HG02885 (cell line): ENCODE measurements at regions not wholly inside any gene's neighbourhood (a gene's known extent, or its start where the extent isn't known, plus 50 kb on each side); places are given as distances from the start of the nearest gene placed in this dataset.
"Not testable (repeated sequence)": the region's sequence is repeated elsewhere in the genome, so short reads cannot be mapped to it uniquely, and the experiment has no call there.

Experiments
- ATAC-seq: cut with Tn5 transposase; IDR thresholded peaks from one replicate; pipeline ENCODE4 v1.9.1; 2021; ENCODE audit warnings: mild to moderate bottlenecking; ENCODE audit not compliant: unreplicated experiment, poor library complexity

DNA sequence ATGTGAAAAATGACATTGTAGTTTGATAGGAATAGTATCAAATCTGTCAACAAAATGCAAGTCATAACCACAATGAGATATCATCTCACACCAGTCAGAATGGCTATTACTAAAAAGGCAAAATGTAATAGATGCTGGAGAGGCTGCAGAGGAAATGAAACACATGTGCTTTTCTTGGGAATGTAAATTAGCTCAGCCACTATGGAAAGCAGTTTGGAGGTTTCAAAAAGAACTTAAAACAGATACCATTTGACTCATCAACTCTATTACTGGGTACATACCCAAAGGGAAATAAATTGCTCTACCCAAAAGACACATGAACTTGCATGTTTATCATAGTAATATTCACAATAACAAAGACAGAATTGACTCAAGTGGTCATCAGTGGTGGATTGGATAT, 572.6 kb downstream of the TRIB2 start:
- peak; percentile 63 for ATAC-seq

DNA sequence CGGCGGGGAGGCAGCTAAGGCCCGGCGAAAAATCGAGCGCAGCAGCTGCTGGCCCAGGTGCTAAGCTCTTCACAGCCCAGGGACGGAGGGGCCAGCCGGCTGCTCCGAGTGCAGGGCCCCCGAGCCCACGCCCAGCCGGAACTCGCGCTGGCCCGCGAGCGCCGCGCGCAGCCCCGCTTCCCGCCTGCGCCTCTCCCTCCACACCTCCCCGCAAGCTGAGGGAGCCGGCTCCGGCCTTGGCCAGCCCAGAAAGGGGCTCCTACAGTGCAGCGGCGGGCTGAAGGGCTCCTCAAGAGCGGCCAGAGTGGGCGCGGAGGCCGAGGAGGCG, 591.7 kb downstream of the TRIB2 start:
- ATAC-seq, result not testable (repeated sequence)

DNA sequence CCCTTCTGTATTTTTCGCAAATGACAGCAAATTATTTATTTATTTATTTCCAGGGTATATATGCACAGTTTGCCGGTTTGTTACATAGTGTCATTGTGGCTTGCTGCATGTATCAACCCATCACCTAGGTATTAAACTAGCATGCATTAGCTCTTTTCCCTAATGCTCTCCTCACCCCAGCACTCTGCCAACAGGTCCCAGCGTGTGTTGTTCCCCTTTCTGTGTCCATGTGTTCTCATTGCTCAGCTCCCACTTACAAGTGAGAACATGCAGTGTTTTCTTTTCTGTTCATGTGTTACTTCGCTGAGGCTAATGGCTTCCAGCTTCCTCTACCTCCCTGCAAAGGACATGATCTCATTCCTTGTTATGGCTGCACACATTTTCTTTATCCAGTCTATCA, 592.3 kb downstream of the TRIB2 start:
- ATAC-seq, result no peak

DNA sequence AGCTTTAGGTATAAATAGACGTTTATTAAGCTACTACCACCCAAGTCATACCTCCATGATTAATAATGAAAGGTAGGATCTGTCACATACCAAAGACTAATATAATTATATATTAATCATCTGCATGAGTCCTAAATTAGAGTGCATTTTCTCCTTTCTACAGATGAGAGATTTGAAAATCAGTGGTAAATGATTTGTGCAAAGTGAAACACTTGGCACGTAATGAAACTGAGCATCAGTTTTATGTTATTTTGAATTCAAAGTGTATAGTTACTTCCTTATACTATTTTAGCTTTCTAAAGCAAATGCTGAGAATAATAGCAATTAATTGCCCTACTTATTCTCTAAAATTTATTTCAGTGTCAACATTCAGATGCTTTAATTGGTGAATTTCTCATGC, 615.3 kb downstream of the TRIB2 start:
- ATAC-seq, result no peak

DNA sequence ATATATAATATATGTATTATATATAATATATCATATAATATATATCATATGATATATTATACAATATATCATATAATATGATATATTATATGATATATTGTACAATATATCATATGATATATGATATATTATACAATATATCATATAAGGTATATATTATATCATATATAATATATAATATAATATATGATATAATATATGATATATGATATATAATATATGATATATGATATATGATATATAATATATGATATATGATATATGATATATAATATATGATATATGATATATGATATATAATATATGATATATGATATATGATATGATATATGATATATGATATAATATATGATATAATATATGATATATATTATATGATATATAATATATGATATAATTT, 617.3 kb downstream of the TRIB2 start:
- not testable (repeated sequence) for ATAC-seq

DNA sequence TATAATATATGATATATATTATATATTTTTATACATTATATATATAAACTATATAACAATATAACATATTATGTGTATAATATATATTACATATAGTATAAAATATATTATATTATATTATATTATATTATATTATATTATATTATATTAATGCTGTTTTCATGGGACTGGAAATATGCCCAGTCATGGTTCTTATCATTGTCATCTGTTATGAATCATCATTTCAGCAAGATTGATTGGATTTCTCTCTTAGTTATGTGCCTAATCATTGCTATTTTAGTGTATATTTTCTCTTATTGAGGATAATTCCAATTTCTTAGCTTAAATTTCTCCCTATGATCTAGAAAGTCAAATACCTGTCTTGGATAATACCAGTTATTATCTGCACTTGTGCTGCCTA, 617.8 kb downstream of the TRIB2 start:
- no peak for ATAC-seq

DNA sequence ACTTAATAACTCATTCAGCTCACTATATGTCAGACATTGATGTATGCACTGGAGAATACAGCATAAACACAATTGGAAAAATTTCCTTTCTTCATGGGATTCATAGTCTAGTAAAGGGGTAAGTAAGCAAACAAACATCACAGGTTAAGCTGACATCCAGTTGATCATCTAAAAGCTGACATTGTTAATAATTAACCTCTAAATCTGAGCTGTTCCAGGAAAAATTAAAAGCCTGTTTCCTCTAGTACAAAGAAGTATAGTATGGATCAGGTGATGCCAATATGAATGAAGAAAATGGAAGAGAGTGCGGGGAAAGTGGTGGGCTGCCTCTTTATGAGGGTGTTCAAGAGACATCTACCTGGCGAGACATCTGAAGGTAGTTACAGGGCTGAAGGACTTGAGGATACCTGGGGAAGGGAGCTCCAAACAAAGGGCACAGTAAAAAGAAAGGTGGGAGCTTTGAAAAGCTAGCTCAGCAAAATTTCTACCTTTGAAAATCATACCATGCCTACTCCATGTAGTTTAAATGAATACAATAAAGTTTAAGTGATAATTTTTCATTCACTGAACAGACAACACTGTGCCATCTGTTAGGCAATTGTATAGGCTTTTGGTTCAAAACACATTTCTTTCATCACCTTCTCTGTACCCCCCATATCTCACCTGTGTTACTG, 619.3 kb downstream of the TRIB2 start:
- no peak for ATAC-seq

DNA sequence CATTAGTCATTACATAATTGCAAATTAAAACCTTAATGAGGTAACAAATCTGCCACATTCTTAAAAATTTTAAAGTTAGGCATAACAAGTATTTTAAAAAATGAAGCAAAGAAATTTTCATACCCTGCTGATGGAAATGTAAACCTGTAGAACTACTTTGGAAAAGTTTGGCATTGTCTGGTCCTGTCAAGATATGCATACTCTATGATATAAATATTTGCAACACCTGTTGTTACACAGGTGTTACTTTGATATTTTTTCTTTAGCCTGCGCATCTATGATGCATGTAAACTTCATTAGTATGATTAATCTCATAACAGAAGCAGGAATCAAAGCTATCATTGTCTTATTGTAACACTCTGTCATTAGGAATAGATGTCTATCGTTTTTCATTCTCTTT, 634.3 kb downstream of the TRIB2 start:
- no peak for ATAC-seq

DNA sequence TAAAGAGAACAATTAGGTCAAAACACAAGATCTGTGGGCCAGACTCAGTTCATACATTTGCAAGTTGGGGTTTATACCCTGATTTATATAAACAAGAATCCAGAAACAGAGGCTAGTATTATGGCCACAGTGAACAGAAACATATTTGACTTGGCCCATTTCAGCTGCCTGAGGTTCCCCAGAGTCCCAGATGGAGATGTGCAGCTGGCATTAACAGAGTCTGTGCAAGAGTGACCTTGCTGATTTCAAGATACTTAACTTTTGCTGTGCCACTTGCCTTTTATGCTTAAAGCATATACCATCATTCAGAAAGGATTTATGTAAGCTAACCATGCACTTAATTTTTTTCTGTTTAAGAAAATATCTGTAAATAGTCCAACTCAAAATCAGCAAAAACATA, 636.3 kb downstream of the TRIB2 start:
- ATAC-seq, result no peak

DNA sequence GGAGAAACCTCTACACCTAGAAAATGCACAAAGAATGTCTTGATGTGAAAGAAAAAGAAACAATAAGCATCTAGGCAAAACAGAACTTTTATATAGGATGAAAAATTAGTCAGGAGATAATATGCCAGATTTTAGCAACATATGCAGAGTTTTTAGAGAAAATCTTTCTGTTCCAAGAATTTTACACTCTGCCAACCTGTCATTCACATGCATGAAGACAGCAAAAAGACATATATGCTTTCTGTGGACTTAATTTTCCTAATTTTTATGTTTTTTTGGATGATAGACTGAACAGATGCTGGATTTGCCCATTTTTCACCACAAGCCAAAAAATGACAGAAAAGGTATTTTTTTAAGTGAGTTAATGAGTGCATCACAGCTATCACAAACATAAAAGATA, 637.3 kb downstream of the TRIB2 start:
- no peak for ATAC-seq

DNA sequence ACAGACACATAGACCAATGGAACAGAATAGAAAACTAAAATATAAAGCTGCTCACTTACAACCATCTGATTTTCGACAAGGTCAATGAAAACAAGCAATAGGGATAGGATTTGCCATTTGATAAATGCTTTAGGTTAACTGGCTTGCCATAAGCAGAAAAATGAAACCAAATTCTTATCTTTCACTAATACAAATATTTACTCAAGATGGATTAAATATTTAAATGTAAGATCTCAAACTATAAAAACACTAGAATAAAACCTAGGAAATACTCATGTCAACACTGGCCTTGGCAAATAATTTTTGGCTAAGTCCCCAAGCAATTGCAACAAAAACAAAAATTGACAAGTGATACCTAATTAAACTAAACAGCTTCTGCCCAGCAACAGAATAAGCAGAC, 665.2 kb downstream of the TRIB2 start:
- ATAC-seq, result not testable (repeated sequence)

DNA sequence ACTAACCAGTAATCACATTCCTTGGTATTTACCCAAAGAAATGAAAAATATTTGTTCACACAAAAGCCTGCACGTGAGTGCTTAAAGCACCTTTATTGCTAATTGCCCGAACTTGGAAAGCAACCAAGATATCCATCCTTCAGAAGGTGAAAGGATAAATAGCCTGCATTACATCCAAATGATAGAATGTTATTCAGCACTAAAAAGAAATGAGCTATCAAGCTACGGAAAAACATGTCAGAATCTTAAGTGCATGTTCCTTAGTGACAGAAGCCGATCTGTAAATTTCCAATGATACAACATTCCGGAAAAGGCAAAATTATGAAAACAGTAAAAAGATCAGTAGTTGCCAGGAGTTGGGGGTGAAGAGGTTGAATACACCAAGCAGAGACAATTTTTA, 672.4 kb downstream of the TRIB2 start:
- not testable (repeated sequence) for ATAC-seq

DNA sequence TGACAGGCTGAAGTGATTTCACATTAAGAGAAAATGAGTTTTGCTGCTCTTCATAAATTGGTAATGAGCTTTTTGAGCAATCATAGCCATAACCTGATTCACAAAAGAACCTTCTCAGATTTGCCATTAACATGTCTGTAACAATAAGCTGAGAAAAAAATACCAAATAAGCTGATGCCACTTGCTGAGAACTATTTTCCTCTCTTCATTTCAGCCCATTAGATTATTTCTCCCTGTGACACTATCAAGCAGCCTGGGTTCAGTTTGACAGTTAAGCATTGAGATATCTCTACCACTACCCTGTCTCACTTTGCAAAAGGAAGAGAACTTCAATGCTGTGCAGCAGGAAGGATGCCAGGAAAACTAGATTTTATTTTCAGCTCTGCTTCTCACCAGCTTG, 673.9 kb downstream of the TRIB2 start:
- no peak for ATAC-seq

DNA sequence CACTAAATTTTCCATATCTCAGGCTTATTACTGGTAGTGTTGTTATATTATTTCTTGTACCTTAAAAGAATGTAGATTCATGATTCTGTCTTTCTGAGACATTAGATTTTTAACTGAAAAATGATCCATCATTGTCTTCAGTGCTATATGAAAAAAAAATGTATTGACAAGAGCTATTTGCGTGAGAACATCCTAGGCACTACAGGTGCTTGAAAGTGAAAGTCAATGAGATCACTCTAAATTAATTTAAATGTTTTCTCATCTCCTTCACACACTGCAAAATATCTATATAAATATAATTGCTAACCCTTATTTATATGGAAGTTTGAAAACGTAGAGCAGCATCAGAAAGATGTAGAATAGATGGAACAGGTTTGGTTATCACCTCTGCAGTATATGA, 684.6 kb downstream of the TRIB2 start:
- peak; percentile 68 for ATAC-seq

DNA sequence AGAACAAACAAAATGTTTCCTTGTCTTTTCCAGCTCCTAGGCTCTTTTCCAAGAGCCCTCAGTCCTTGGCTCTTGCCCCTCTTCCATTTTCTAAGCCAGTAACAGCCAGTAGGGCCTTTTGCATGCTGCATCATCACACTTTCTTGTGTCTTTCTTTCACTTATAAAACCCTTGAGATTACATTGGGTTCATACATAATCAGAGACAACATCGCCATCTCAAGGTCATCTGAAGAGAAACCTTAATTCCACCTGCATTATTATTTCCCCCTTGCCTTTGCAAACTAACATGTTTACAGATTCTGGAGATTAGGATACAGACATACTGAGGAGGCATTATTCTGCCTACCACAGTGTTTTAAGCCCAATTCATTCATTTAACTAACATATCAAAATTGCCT, 697.3 kb downstream of the TRIB2 start:
- no peak for ATAC-seq

DNA sequence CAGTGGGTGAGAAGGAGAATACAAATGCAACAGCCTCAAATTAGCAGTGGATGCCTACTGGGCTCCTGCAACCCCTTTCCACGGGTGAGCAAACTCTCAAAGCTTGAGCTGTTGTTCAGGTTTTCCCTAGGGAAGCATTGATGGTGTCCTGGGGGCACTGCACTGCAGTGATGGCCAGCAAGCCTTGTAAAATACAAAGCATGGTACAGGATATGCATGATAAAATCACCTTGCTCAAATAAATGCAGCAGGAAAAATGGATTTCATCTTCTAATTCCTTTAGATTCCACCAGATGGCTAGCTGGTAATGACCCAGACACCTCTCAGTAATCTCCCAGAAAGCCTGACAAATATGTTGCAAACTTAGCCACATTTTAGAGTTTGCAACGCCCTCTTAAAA, 698.2 kb downstream of the TRIB2 start:
- ATAC-seq, result no peak

DNA sequence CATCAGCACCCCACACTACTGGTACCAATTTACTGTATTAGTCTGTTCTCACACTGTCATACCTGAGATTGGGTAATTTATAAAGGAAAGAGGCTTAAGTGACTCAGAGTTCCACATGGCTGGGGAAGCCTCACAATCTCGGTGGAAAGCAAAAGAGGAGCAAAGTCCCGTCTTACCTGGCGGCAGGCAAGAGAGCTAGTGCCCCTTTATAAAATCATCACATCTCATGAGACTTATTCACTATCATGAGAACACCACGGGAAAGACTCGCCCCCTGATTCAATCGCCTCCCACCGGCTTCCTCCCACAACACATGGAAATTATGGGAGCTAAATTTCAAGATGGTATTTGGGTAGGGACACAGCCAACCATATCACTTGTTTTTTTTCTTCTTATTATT, 717.2 kb downstream of the TRIB2 start:
- ATAC-seq, result no peak

DNA sequence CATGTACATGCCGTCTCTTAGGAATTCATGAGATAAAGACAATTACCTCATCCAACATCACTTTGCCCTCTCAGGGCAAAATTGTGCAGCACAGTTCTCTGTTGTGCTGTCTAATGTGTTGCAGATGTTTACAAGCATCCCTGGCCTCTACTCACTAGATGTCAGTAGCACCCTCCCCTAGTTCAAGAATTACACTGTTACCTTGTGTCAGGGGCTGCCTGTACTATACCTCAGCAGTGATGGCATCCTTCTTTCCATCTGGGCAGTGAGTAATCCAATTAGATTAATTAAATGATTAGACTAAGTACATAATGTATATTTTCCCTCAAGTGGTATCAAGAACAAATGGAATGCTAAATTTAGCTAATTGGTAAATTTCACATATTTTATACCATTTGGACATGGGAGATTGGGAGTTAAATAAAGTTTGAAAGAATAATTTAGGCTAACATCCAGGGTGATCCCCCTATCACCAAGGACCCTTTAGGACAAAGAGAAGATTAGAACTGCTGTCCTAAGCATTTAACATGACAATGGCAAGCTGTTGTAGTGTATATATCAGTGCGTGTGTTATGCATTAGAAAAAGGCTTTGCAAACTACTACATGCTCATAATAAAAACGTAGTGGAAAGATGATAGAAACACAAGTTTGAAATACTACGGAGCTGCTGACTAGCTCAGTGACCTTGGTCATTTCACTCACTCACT, 727.0 kb downstream of the TRIB2 start:
- ATAC-seq, result peak; percentile 49

DNA sequence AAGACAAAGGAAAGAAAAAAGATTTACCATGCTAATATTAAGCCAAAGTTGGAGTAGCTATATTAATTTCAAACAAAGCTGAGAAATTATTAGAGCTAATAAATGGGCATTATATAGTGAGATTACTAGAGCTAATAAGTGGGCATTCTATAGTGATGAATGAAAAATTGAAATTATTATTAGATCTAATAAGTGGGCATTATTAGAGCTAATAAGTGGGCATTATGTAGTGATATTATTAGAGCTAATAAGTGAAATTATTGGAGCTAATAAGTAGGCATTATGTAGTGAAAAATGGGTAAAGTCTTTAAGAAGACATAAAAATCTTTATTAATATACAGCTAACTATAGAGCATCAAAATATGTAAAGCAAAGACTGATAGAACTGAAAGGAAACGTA, 745.7 kb downstream of the TRIB2 start:
- no peak for ATAC-seq

DNA sequence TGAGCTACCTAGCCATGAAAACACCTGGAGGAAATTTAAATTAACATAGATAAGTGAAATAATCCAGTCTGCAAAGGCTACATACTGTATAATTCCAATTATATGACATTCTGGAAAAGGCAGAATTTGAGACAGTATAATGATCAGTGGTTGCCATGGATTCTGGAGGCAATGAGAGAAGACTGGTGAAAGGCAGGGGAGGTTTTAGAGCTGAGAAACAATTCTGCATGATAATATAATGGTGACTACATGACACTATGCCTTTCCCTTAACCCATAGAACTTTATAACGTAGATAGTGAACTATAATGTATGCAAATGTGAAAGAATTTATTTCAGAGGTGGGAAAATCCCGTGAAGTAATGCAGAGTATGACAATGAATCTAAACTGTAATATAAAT, 749.3 kb downstream of the TRIB2 start:
- no peak for ATAC-seq

DNA sequence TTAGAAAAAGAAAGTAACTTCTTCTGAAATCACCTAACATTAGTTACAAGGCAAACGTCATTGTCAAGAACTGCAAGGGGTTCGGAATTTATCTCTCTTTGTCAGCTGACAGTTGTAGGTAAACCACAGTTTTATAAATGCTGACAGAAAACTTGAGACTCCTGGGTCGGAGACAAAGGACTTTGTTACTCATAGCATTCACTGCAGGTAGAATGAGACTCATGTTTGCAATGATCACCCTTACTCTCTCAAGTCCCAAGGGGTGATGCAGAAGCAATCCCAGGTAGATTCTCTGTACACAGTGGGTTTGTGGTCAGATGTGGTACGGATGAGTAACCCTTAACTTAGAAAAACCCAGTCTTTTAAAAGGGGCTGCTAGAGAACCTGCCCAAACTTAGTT, 757.8 kb downstream of the TRIB2 start:
- peak; percentile 66 for ATAC-seq

DNA sequence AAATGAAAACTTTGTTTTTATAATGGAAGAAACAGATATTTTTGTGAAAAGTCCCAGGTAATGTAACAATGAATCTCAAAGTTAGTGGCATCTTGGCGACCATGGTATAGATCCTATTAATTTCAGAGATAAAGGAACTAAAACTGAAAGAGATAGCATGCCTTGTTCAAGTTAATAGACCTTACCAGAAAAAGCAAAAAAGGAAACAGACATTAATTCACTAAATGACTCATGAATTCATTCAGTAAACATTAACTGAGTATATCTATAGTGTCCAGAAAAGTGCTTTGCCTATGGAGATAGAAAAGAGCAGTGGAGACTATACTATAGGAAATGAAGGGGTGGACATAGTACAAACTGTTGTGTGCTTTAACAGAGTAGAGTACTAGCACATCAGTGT, 763.3 kb downstream of the TRIB2 start:
- peak; percentile 73 for ATAC-seq
